ENCODE measurements at regions not wholly inside any gene's neighbourhood (a gene's known extent, or its start where the extent isn't known, plus 50 kb on each side); places are given as distances from the start of the nearest gene placed in this dataset.

DNA sequence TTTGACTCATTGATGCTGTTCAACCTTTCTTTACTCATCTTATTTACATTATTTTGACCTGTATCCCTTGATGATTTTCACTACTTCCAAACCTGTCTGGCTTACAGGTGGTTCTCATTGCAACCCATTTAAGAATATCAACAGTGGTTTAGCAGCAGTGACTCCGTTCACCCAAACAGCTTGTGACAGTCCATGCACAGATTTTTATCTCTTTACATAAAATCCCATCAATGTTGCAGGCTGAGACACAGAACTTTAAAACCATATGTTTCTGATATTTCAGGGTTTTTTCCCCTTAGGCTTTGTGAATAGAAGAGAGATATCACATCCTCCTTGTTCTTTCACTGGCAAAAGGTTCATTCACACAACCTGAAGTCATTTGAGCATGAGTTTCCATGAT is 149.1 kb upstream of the CDIN1 start:
- TF ChIP-seq, protein P1, sequence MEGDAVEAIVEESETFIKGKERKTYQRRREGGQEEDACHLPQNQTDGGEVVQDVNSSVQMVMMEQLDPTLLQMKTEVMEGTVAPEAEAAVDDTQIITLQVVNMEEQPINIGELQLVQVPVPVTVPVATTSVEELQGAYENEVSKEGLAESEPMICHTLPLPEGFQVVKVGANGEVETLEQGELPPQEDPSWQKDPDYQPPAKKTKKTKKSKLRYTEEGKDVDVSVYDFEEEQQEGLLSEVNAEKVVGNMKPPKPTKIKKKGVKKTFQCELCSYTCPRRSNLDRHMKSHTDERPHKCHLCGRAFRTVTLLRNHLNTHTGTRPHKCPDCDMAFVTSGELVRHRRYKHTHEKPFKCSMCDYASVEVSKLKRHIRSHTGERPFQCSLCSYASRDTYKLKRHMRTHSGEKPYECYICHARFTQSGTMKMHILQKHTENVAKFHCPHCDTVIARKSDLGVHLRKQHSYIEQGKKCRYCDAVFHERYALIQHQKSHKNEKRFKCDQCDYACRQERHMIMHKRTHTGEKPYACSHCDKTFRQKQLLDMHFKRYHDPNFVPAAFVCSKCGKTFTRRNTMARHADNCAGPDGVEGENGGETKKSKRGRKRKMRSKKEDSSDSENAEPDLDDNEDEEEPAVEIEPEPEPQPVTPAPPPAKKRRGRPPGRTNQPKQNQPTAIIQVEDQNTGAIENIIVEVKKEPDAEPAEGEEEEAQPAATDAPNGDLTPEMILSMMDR (conservative IDR thresholded peaks at IDR 0.05), result no peak
- no peak for TF ChIP-seq ZFX (IDR thresholded peaks at IDR 0.05)

Measured in C4-2B (cell line).